WI38 (cell line): ENCODE measurements at regions not wholly inside any gene's neighbourhood (a gene's known extent, or its start where the extent isn't known, plus 50 kb on each side); places are given as distances from the start of the nearest gene placed in this dataset.

Source experiments
- H3K4me3 ChIP-seq: 2 replicates; pipeline ENCODE4 v1.5.1; 2011; ENCODE audit warnings: low read depth, mild to moderate bottlenecking, control low read depth, low read length
- TF ChIP-seq, protein P1 (sequence below): IDR thresholded peaks from 2 replicates; pipeline ENCODE4 v1.5.1; 2012; ENCODE audit warnings: low read depth, mild to moderate bottlenecking, control low read depth, low read length

DNA sequence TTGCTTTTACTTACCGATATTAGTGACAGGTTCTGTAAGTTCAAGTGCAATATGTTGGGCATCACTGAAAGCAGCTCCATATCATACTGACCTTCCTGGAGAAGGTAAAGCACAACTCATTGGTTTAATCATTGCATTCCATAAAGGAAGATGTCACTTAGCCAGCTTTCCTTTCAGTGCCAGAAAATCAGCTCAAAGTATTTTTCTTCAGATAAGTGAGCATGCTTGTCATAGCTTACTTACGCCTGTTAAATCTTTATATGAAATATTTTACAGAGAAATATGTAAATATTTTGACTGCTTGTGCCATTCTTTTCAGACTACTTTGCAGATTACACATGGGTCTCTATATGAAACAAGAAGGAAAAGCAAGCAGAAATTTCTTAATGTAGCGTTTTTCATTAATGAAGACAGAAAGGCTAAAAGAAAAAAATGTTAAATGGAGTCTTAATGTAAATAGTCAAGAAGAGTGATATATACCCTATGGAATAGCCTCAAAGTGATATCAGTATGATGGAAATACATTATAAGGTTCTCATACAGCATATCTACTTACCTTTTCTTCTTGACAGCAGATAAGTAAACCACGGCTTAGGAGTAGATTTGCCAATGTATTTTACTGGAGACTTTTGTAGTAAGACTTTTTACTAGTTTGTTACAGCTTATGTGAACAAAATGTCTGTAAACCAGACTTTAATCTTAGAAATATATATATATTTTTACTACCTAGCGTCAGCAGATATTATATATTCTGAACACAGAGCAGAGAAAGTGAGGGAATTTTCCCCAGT is 649.7 kb downstream of the METTL15 start:
- TF ChIP-seq, protein P1, sequence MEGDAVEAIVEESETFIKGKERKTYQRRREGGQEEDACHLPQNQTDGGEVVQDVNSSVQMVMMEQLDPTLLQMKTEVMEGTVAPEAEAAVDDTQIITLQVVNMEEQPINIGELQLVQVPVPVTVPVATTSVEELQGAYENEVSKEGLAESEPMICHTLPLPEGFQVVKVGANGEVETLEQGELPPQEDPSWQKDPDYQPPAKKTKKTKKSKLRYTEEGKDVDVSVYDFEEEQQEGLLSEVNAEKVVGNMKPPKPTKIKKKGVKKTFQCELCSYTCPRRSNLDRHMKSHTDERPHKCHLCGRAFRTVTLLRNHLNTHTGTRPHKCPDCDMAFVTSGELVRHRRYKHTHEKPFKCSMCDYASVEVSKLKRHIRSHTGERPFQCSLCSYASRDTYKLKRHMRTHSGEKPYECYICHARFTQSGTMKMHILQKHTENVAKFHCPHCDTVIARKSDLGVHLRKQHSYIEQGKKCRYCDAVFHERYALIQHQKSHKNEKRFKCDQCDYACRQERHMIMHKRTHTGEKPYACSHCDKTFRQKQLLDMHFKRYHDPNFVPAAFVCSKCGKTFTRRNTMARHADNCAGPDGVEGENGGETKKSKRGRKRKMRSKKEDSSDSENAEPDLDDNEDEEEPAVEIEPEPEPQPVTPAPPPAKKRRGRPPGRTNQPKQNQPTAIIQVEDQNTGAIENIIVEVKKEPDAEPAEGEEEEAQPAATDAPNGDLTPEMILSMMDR = no peak
- no peak overlapping the region for H3K4me3 ChIP-seq

GRCh38 chr11:28756977-28757376 is 648.8 kb downstream of the METTL15 start:
- TF ChIP-seq, protein P1 = no peak
- no peak overlapping the region for H3K4me3 ChIP-seq

DNA sequence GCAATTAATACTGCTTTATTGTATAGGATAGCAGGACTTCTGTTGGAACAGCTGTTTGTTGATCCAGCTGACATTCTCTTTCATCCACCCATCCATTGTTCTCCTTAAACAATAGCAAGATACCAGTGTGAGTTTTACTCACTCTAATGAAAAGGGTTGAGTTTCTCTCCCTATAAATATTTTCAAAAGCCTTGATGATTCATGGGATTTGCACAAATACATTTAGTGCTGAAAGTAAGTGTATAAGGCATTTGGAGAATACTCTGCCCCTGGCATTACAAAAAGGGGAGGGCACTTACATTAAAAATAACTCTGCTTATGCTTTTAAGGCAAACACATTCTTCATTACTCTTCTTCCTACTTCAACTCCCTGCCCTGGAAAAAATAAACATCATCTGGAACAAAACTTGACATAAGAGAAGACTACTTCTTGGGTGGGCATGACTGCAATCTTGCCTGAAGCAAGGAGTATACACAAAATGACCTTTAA is 634.9 kb downstream of the METTL15 start:
- no peak overlapping the region for H3K4me3 ChIP-seq
- TF ChIP-seq, protein P1 = no peak

GRCh38 chr11:28739489-28740280 is 631.5 kb downstream of the METTL15 start:
- H3K4me3 ChIP-seq = no peak overlapping the region
- TF ChIP-seq, protein P1 = no peak

DNA sequence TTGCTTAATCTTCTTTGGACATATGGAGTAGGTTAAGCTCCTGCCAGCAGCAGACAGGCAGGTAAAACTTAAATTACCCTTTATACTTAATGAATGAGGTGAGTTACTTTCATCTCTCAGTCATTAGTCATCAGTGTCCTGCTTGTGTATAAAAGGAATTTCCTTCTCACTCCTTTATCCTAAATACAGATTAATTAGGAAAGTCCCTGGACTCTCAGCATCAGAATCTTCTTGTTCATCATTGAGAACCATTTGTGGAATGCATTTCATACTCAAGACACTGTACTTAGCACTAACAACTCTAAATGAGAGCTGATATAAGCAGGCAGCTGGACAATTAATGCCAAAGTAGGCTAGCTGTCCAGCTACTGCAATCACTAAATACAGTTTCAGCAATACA is 630.4 kb downstream of the METTL15 start:
- TF ChIP-seq, protein P1 = no peak
- H3K4me3 ChIP-seq = no peak overlapping the region

GRCh38 chr11:28736256-28736655 is 628.1 kb downstream of the METTL15 start:
- no peak overlapping the region for H3K4me3 ChIP-seq
- TF ChIP-seq, protein P1 = no peak

DNA sequence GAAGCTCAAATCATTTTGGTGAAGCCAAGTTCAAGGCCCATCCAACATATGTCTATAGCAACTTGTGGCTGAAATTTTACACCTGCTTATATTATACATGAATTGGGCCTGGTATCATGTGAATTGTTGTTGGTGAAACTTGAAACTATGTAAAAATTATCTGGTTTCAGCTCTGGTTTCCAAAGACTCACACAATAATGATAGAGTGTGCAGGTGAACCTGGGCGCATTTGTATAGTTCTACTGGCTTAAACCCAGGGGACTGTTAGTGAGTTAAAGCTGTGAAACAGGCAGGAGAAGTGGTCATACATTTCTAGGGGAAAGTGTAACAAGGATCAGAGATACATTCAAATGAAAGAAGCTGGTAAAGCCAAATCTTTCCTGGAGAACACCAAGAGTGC is 627.3 kb downstream of the METTL15 start:
- TF ChIP-seq, protein P1 = no peak
- H3K4me3 ChIP-seq = no peak overlapping the region
